K562 (cell line): ENCODE measurements at regions not wholly inside any gene's neighbourhood (a gene's known extent, or its start where the extent isn't known, plus 50 kb on each side); places are given as distances from the start of the nearest gene placed in this dataset.

Experiments
- CEBPB ChIP-seq: fragments of 450-650 bp; IDR thresholded peaks from 2 replicates; pipeline ENCODE4 v1.6.1; 2016; ENCODE audit warnings: missing genetic modification characterization, missing compliant biosample characterization
- HCFC1 ChIP-seq: IDR thresholded peaks from 2 replicates; pipeline ENCODE4 v1.6.1; 2012; ENCODE audit warnings: low read depth, low read length, improper control_type of control experiment
- MLLT1 ChIP-seq, 2 experiments: fragments of 450-650 bp; IDR thresholded peaks; 2 replicates each; pipeline ENCODE4 v1.6.1; 2016
- POLR2A ChIP-seq: fragments of 450-650 bp; conservative IDR thresholded peaks from 2 replicates; pipeline ENCODE4 v1.6.1; 2016
- STAT5B ChIP-seq: fragments of 250-450 bp; sonication (Bioruptor Pico); IDR thresholded peaks from 2 replicates; pipeline ENCODE4 v1.8.0; 2021; ENCODE audit warnings: mild to moderate bottlenecking, inconsistent platforms
- WHSC1 ChIP-seq: IDR thresholded peaks from one replicate; pipeline ENCODE4 v1.6.1; 2012; ENCODE audit warnings: low read length, control low read depth, inconsistent platforms
- ZNF197 ChIP-seq: fragments of 200-800 bp; sonication (Bioruptor generic); IDR thresholded peaks from 2 replicates; pipeline ENCODE4 v1.6.1; 2016; ENCODE audit warnings: low read depth, missing genetic modification characterization, missing compliant biosample characterization
- TF ChIP-seq, protein P1 (sequence below), 3 experiments: IDR thresholded peaks in 2 of 3; conservative IDR thresholded peaks in 1 of 3; 2 replicates each; pipeline ENCODE4 v1.5.1; 2011 to 2012; ENCODE audit warnings: low read length in 3 of 3, mild to moderate bottlenecking in 3 of 3, control low read depth in 2 of 3, improper control_type of control experiment in 1 of 3, inconsistent platforms in 1 of 3, low read depth in 1 of 3, mixed read lengths in 1 of 3, moderate library complexity in 1 of 3; ENCODE audit not compliant: insufficient read depth in 2 of 3

DNA sequence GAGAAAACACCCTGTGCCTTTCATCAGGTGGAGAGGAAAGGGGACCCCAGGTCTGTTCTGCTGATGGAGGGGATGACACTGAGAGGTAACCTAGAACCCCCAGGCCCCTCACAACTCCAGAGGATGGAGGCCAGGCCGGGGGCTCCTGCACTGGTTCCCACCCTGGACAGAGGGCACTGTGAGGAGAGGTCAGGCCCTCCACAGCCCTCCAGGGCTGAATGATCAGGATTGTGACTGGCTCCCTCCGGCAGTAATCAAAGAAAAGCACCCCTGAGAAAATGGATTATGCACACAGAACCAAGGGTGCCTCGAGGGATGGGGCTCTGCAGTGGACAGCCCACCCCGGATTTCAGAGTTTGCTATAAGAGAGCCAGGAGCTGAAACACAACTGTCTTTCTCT is 502.8 kb downstream of the TCERG1L start:
- TF ChIP-seq STAT5B (no peak), MLLT1 (IDR thresholded peaks at IDR 0.05) (no peak), HCFC1 (no peak), CEBPB (tag) (no peak), POLR2A (no peak), WHSC1 (no peak), ZNF197 (CRISPR knock-in tag) (no peak)
- TF ChIP-seq, protein P1, sequence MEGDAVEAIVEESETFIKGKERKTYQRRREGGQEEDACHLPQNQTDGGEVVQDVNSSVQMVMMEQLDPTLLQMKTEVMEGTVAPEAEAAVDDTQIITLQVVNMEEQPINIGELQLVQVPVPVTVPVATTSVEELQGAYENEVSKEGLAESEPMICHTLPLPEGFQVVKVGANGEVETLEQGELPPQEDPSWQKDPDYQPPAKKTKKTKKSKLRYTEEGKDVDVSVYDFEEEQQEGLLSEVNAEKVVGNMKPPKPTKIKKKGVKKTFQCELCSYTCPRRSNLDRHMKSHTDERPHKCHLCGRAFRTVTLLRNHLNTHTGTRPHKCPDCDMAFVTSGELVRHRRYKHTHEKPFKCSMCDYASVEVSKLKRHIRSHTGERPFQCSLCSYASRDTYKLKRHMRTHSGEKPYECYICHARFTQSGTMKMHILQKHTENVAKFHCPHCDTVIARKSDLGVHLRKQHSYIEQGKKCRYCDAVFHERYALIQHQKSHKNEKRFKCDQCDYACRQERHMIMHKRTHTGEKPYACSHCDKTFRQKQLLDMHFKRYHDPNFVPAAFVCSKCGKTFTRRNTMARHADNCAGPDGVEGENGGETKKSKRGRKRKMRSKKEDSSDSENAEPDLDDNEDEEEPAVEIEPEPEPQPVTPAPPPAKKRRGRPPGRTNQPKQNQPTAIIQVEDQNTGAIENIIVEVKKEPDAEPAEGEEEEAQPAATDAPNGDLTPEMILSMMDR (IDR thresholded peaks at IDR 0.05 in 2 of 3, conservative IDR thresholded peaks at IDR 0.05 in 1 of 3; ENCODE audit: insufficient read depth in 2 of 3, low read depth in 1 of 3, low read length in 3 of 3) = no peak
